Upper lobe of left lung (tissue), 6 donors: ENCODE measurements at regions not wholly inside any gene's neighbourhood (a gene's known extent, or its start where the extent isn't known, plus 50 kb on each side); places are given as distances from the start of the nearest gene placed in this dataset.

Source experiments
- ATAC-seq, 2 donors: fragments of 200-7000 bp; cut with Tn5 transposase; one replicate each; pipeline ENCODE4 v1.9.1; 2022; ENCODE audit warnings: mild to moderate bottlenecking in 2 of 2, moderate library complexity in 2 of 2; ENCODE audit not compliant: low FRiP score in 2 of 2
- DNase-seq, 2 donors: peaks; one replicate each; pipeline ENCODE4 v3.0.0-alpha.2; 2019 to 2020
- H3K27ac ChIP-seq, 4 donors: fragments of 200-600 bp; sonication (generic); one replicate each; pipeline ENCODE4 v1.5.1; 2016 to 2019
- H3K27me3 ChIP-seq, 4 donors: fragments of 200-600 bp; sonication (generic); one replicate each; pipeline ENCODE4 v1.5.1; 2017 to 2019
- H3K36me3 ChIP-seq, 4 donors: fragments of 200-600 bp; sonication (generic); one replicate each; pipeline ENCODE4 v1.5.1; 2016 to 2019
- H3K4me1 ChIP-seq, 4 donors: fragments of 200-600 bp; sonication (generic); one replicate each; pipeline ENCODE4 v1.5.1; 2018 to 2019
- H3K4me3 ChIP-seq, 4 donors: fragments of 200-600 bp; sonication (generic); one replicate each; pipeline ENCODE4 v1.5.1; 2017 to 2019; ENCODE audit warnings: mild to moderate bottlenecking in 2 of 4, moderate library complexity in 1 of 4
- H3K9me3 ChIP-seq, 4 donors: fragments of 200-600 bp; sonication (generic); one replicate each; pipeline ENCODE4 v1.5.1; 2018 to 2019
- EP300 ChIP-seq, 4 donors: sonication (generic); formaldehyde crosslinking; IDR thresholded peaks; one replicate each; pipeline ENCODE4 v1.5.1; 2017; ENCODE audit warnings: antibody characterized with exemption in 4 of 4, control low read depth in 2 of 4
- POLR2A ChIP-seq, 4 donors: fragments of 450-650 bp; IDR thresholded peaks; one replicate each; pipeline ENCODE4 v1.5.1; 2016 to 2017; ENCODE audit warnings: antibody characterized with exemption in 4 of 4, mild to moderate bottlenecking in 2 of 4
- POLR2AphosphoS5 ChIP-seq, 2 donors: sonication (generic); formaldehyde crosslinking; IDR thresholded peaks; one replicate each; pipeline ENCODE4 v1.5.1; 2017; ENCODE audit warnings: antibody characterized with exemption in 2 of 2
- whole genome bisulfite sequencing, 2 donors: methylation state at CpG; one replicate each; pipeline ENCODE4 v1.1.5; 2017 to 2018; 5-methylcytosine and 5-hydroxymethylcytosine counted together
- TF ChIP-seq, protein P1 (sequence below), 6 experiments: fragments of 450-650 bp in 4 of 6; fragments of 200-600 bp in 2 of 6; sonication (generic) in 2 of 6; IDR thresholded peaks; one replicate each; pipeline ENCODE4 v1.5.1; 2016 to 2019; ENCODE audit warnings: antibody characterized with exemption in 6 of 6
- donor health status: DM: no; HTN: no; CAD: no; lungs with moderate emphysema.
- donor health status: DM: no; HTN: yes; CAD: no; lungs with severe emphysema.

DNA sequence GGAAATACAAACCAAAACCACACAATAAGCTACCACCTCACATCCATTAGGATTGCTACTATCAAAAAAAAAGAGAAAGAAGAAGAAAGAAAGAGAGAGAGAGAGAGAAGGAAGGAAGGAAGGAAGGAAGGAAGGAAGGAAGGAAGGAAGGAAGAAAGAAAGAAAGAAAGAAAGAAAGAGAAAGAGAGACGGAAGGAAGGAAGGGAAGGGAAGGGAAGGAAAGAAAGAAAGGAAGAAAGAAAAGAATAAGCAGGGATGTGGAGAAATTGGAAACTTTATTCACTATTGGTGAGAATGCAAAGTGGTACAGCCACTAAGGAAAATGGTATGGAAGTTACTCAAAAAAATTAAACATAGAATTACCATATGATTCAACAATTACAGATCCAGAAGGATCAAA is 159.9 kb downstream of the ID4 start:
- Histone ChIP-seq H3K27ac (no peak overlapping the region), H3K36me3 (no peaks in the 10 kb centered on the region)

GRCh38 chr6:19998541-19998940 is 161.4 kb downstream of the ID4 start:
- WGBS, 2 donors, result 84 to 87% methylated on average over 3 of the region's 3 CpGs
- no peak for ATAC-seq

More for the DNA sequence above, 159.9 kb downstream of the ID4 start:
- no peaks in the 10 kb centered on the region for H3K27me3 ChIP-seq
- WGBS, 2 donors, result 80 to 86% methylated on average over 1 of the region's 1 CpG
- H3K4me3 ChIP-seq, result no peak overlapping the region
- DNase-seq (no peak), ATAC-seq (no peak)
- no peaks in the 10 kb centered on the region for H3K9me3 ChIP-seq
- TF ChIP-seq POLR2AphosphoS5 (IDR thresholded peaks at IDR 0.05) (no peak), POLR2A (IDR thresholded peaks at IDR 0.05) (no peak), EP300 (IDR thresholded peaks at IDR 0.05) (no peak)
- TF ChIP-seq, protein P1, sequence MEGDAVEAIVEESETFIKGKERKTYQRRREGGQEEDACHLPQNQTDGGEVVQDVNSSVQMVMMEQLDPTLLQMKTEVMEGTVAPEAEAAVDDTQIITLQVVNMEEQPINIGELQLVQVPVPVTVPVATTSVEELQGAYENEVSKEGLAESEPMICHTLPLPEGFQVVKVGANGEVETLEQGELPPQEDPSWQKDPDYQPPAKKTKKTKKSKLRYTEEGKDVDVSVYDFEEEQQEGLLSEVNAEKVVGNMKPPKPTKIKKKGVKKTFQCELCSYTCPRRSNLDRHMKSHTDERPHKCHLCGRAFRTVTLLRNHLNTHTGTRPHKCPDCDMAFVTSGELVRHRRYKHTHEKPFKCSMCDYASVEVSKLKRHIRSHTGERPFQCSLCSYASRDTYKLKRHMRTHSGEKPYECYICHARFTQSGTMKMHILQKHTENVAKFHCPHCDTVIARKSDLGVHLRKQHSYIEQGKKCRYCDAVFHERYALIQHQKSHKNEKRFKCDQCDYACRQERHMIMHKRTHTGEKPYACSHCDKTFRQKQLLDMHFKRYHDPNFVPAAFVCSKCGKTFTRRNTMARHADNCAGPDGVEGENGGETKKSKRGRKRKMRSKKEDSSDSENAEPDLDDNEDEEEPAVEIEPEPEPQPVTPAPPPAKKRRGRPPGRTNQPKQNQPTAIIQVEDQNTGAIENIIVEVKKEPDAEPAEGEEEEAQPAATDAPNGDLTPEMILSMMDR (IDR thresholded peaks at IDR 0.05), result no peak
- H3K4me1 ChIP-seq, result no peaks in the 10 kb centered on the region

DNA sequence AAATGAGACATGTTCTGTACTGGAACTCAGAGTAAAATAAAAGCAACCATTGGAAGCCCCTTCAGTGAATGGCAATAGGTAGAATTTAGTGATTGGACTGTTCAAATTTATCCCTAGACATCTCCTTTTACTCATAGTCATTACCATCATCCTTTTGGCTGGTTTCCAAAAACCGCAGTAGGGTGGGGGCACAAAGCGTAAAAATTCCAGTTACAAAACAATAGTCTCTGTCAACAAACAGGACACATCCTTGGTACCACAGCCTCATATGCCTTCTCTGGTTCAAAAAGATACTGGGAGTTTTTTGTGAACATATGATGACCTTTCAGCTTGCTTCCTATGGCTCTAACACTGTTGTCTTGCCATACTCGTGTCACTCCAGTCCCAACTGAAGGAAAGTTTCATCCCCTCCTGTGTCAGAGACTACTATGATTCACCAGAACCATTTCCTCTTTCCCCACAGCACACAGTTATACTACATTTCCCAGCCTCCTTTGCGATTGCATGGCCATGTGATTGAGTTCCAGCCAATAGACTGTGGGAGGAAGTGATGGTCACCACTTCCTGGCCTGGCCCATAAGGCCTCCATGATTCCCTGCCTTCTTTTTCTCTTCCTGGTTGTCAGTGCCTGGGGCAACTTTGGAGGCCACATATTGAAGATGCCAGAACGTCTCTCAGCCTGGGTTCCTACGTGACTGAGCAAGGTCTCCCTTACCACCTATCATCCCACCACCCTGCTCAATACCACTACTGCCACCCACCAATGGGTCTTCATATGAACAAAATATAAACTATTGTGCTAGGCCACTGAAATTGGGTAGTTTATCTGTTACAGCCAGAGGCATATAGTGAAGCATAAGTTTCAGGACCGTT is 162.4 kb downstream of the ID4 start:
- TF ChIP-seq POLR2A (IDR thresholded peaks at IDR 0.05), result no peak
- no peak for TF ChIP-seq POLR2AphosphoS5 (IDR thresholded peaks at IDR 0.05)
- TF ChIP-seq, protein P1 (IDR thresholded peaks at IDR 0.05), result no peak
- TF ChIP-seq EP300 (IDR thresholded peaks at IDR 0.05), result no peak
- no peak for DNase-seq
- H3K36me3 ChIP-seq, result no peaks in the 10 kb centered on the region
- no peak for ATAC-seq
- H3K4me3 ChIP-seq, result no peak overlapping the region
- WGBS, 2 donors, result 67 to 75% methylated on average over 7 of the region's 7 CpGs
- H3K27ac ChIP-seq, result no peak overlapping the region
- H3K9me3 ChIP-seq, result no peaks in the 10 kb centered on the region
- no peaks in the 10 kb centered on the region for H3K4me1 ChIP-seq
- no peaks in the 10 kb centered on the region for H3K27me3 ChIP-seq

More at GRCh38 chr6:19998541-19998940, 161.4 kb downstream of the ID4 start:
- DNase-seq, result no peak
- Histone ChIP-seq H3K27ac (no peak overlapping the region), H3K4me3 (no peak overlapping the region), H3K27me3 (no peaks in the 10 kb centered on the region), H3K4me1 (no peaks in the 10 kb centered on the region), H3K9me3 (no peaks in the 10 kb centered on the region), H3K36me3 (no peaks in the 10 kb centered on the region)
- TF ChIP-seq POLR2AphosphoS5 (IDR thresholded peaks at IDR 0.05) (no peak), EP300 (IDR thresholded peaks at IDR 0.05) (no peak), POLR2A (IDR thresholded peaks at IDR 0.05) (no peak)
- TF ChIP-seq, protein P1 (IDR thresholded peaks at IDR 0.05), result no peak

DNA sequence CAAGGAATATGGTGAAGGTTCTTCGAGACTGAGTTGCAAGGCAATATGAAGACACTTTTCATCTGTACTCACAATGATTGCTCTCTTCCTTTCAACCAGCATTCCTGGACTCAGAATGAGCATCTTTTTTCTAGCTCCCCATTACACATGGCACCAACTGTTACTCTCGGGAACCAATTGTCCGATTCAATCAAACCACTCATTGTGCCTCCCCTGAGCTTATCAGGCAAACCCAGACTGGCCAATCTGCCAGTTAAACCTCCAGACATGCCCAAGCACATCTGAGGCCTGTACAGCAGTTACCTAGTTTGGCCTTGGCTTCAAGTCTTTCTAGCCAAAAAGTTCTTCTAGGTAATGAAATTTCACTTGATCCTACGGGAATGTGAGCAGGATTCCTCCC is 164.1 kb downstream of the ID4 start:
- Histone ChIP-seq H3K4me1 (no peaks in the 10 kb centered on the region), H3K27me3 (no peaks in the 10 kb centered on the region), H3K27ac (no peak overlapping the region), H3K9me3 (no peaks in the 10 kb centered on the region), H3K36me3 (no peaks in the 10 kb centered on the region), H3K4me3 (no peak overlapping the region)
- TF ChIP-seq EP300 (IDR thresholded peaks at IDR 0.05) (no peak), POLR2A (IDR thresholded peaks at IDR 0.05) (no peak), POLR2AphosphoS5 (IDR thresholded peaks at IDR 0.05) (no peak)
- TF ChIP-seq, protein P1 (IDR thresholded peaks at IDR 0.05), result no peak
- WGBS, 2 donors, result 73 to 92% methylated on average over 4 of the region's 4 CpGs
- ATAC-seq (no peak), DNase-seq (no peak)

DNA sequence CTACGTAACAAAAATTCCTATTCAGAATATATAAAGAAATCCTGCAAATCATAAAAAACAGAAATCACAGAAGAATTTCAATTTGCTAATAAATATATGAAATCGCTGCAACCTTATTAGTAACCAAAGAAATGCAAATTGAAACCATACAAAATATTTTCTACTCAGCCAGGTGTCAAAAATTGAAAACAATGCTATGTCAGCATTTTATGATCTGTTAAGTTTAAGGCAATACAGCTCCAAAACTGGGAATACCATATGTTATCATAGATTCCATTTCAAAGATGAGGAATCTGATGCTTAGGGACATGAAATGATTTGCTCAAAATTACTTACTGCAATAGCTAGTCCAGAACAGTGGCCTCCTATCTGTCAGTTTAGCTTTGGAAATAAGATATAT is 168.9 kb downstream of the ID4 start:
- WGBS, 2 donors, result 85 to 89% methylated on average over 2 of the region's 2 CpGs
- Histone ChIP-seq H3K27me3 (no peaks in the 10 kb centered on the region), H3K9me3 (no peaks in the 10 kb centered on the region), H3K36me3 (no peaks in the 10 kb centered on the region), H3K4me1 (no peaks in the 10 kb centered on the region), H3K4me3 (no peak overlapping the region), H3K27ac (no peak overlapping the region)
- DNase-seq (no peak), ATAC-seq (no peak)
- no peak for TF ChIP-seq POLR2A (IDR thresholded peaks at IDR 0.05)
- TF ChIP-seq, protein P1 (IDR thresholded peaks at IDR 0.05), result no peak
- TF ChIP-seq EP300 (IDR thresholded peaks at IDR 0.05), result no peak
- no peak for TF ChIP-seq POLR2AphosphoS5 (IDR thresholded peaks at IDR 0.05)
